A673 (cell line): ENCODE measurements at regions not wholly inside any gene's neighbourhood (a gene's known extent, or its start where the extent isn't known, plus 50 kb on each side); places are given as distances from the start of the nearest gene placed in this dataset.

Source experiments
- BruUV-seq: library from RNA; stranded (reverse); fragments of 400-500 nt; replicated peaks from 2 replicates; lab custom pipeline; 2021; lab: Mats Ljungman, UMichigan
- CTCF ChIA-PET: fragments of 300-600 bp; sonication (Branson Sonifier 250); formaldehyde crosslinking; loops from one replicate; lab custom pipeline; 2022; ENCODE audit warnings: antibody characterized with exemption; lab: Charles Lee
- POLR2A ChIA-PET: fragments of 300-600 bp; sonication (Branson Sonifier 250); formaldehyde crosslinking; loops from one replicate; lab custom pipeline; 2022; ENCODE audit warnings: antibody characterized with exemption; ENCODE audit not compliant: low non-redundant PET; lab: Charles Lee
- DNase-seq: peaks from one replicate; pipeline ENCODE4 v3.0.0-alpha.2; 2015; ENCODE audit warnings: low spot score
- H3K27ac ChIP-seq: fragments of 200-600 bp; sonication (generic); 2 replicates; pipeline ENCODE4 v1.5.1; 2016; ENCODE audit warnings: mixed run types, low read depth, mild to moderate bottlenecking, mixed read lengths, antibody characterized with exemption, low read length; ENCODE audit not compliant: poor library complexity, severe bottlenecking
- H3K27me3 ChIP-seq: fragments of 200-600 bp; sonication (generic); replicated peaks from 2 replicates; pipeline ENCODE4 v1.6.1; 2017; ENCODE audit warnings: mixed run types, low read depth, mild to moderate bottlenecking, mixed read lengths, antibody characterized with exemption, low read length; ENCODE audit not compliant: insufficient read depth, poor library complexity
- H3K36me3 ChIP-seq: fragments of 200-600 bp; sonication (generic); 2 replicates; pipeline ENCODE4 v1.6.1; 2016; ENCODE audit warnings: mixed run types, mild to moderate bottlenecking, mixed read lengths, antibody characterized with exemption, low read length; ENCODE audit not compliant: insufficient read depth, poor library complexity, severe bottlenecking
- H3K4me1 ChIP-seq: fragments of 200-600 bp; sonication (generic); 2 replicates; pipeline ENCODE4 v1.6.1; 2017; ENCODE audit warnings: mixed run types, mild to moderate bottlenecking, mixed read lengths, antibody characterized with exemption, low read length; ENCODE audit not compliant: insufficient read depth, poor library complexity, severe bottlenecking
- H3K4me3 ChIP-seq: fragments of 200-600 bp; sonication (generic); 2 replicates; pipeline ENCODE4 v1.5.1; 2016; ENCODE audit warnings: low read depth, mixed run types, mild to moderate bottlenecking, mixed read lengths, low read length; ENCODE audit not compliant: poor library complexity, severe bottlenecking
- H3K9me3 ChIP-seq: fragments of 200-600 bp; sonication (generic); 2 replicates; pipeline ENCODE4 v1.6.1; 2016; ENCODE audit warnings: mixed run types, low read depth, mild to moderate bottlenecking, mixed read lengths, antibody characterized with exemption, low read length; ENCODE audit not compliant: poor library complexity, severe bottlenecking
- EZH2 ChIP-seq: fragments of 200-600 bp; sonication (generic); IDR thresholded peaks from 2 replicates; pipeline ENCODE4 v1.6.1; 2017; ENCODE audit warnings: borderline replicate concordance, low read depth, mild to moderate bottlenecking, mixed read lengths, antibody characterized with exemption, low read length; ENCODE audit not compliant: poor library complexity, severe bottlenecking
- intact Hi-C: fragments of 100-400 bp; cut with micrococcal nuclease; formaldehyde crosslinking; loops from one replicate; pipeline ENCODE4 v1.10.0; 2022; ENCODE audit not compliant: unreplicated experiment
- TF ChIP-seq, protein P1 (sequence below): fragments of 300-800, 200-600 bp; sonication (generic); conservative IDR thresholded peaks from 2 replicates; pipeline ENCODE4 v1.5.1; 2017; ENCODE audit warnings: low read depth, mild to moderate bottlenecking, antibody characterized with exemption, low read length, moderate library complexity, mixed read lengths

DNA sequence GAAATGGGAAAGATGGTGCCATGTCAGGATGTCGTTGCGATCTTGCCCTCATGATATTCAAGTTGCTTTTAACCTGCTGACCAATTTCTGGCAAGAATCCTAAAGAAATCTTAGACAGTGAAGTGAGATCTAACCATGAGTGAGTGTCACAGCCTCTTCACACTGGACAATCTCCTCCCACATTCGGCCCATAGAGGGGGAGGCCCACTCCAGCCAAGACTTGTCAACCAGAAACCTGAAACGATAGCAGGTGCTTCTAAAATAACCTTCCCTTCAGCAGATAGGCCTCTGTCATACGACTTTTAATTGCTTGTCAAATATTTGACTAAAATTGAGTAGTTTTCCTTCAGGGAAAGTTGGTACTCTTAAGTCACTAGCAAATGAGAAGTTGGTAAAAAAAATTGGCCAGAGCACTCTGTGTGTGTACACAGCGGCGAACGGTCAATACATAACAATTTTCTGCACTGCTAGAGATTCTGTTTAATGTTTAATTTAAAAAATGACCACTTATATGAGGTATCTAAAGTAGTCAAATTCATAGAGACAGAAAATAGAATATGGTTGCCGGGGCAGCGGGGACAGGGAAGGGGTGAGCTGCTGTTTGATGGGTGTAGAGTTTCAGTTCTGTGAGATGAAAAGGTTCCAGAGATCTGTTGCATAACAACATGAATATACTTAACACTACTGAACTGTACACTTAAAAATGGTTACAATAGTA, 110.2 kb downstream of the VAPA start:
- H3K4me1 ChIP-seq, result peaks cover 15% of the 10 kb centered on the region
- ChIA-PET POLR2A (no interaction called here), CTCF (no interaction called here)
- TF ChIP-seq EZH2, result no peak
- TF ChIP-seq, protein P1, sequence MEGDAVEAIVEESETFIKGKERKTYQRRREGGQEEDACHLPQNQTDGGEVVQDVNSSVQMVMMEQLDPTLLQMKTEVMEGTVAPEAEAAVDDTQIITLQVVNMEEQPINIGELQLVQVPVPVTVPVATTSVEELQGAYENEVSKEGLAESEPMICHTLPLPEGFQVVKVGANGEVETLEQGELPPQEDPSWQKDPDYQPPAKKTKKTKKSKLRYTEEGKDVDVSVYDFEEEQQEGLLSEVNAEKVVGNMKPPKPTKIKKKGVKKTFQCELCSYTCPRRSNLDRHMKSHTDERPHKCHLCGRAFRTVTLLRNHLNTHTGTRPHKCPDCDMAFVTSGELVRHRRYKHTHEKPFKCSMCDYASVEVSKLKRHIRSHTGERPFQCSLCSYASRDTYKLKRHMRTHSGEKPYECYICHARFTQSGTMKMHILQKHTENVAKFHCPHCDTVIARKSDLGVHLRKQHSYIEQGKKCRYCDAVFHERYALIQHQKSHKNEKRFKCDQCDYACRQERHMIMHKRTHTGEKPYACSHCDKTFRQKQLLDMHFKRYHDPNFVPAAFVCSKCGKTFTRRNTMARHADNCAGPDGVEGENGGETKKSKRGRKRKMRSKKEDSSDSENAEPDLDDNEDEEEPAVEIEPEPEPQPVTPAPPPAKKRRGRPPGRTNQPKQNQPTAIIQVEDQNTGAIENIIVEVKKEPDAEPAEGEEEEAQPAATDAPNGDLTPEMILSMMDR, result no peak
- no peak overlapping the region for H3K4me3 ChIP-seq
- no peaks in the 10 kb centered on the region for H3K27me3 ChIP-seq
- no peaks in the 10 kb centered on the region for H3K9me3 ChIP-seq
- no peak overlapping the region for H3K27ac ChIP-seq
- BruUV-seq, result no TSS peak
- intact Hi-C loops, result no loop called here
- H3K36me3 ChIP-seq, result no peaks in the 10 kb centered on the region
- no peak for DNase-seq

GRCh38 chr18:10025711-10026670, 112.2 kb downstream of the VAPA start:
- intact Hi-C loops, result no loop called here
- Histone ChIP-seq H3K9me3 (no peaks in the 10 kb centered on the region), H3K36me3 (no peaks in the 10 kb centered on the region), H3K4me3 (no peak overlapping the region), H3K27me3 (no peaks in the 10 kb centered on the region), H3K4me1 (no peaks in the 10 kb centered on the region), H3K27ac (no peak overlapping the region)
- no peak for DNase-seq
- POLR2A ChIA-PET, result interaction anchor here (0.6 kb wide), 1 partner anchor 111 kb away, joined by 4 read pairs; no protein-coding TSS in a partner anchor
- BruUV-seq, result no TSS peak
- TF ChIP-seq, protein P1, result no peak
- TF ChIP-seq EZH2, result no peak
- CTCF ChIA-PET, result no interaction called here

DNA sequence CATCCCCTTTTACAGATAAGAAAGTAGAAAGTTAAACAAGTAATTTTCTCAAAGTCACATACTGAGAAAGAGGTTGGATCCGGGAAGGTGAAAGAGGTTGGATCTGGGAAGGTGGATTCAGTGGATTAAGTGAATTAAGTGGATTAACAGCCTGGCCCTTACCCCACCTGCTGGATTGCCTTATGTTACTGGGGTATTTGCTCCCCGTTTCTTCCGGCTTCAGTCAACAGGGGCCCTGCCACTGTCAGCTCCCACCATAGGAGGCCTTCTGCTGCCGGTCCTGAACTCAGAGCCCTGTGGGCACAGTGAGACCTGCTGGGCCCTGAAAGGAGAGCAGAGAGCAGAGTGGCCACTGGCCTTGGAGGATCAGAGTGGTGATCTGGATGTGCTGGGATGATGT, 113.2 kb downstream of the VAPA start:
- Histone ChIP-seq H3K27me3 (no peaks in the 10 kb centered on the region), H3K4me3 (no peak overlapping the region), H3K9me3 (no peaks in the 10 kb centered on the region), H3K27ac (no peak overlapping the region), H3K36me3 (no peaks in the 10 kb centered on the region), H3K4me1 (no peaks in the 10 kb centered on the region)
- TF ChIP-seq, protein P1, result no peak
- TF ChIP-seq EZH2, result no peak
- no TSS peak for BruUV-seq
- ChIA-PET CTCF (no interaction called here), POLR2A (no interaction called here)
- intact Hi-C loops, result no loop called here
- DNase-seq, result no peak
